ENCODE measurements at regions not wholly inside any gene's neighbourhood (a gene's known extent, or its start where the extent isn't known, plus 50 kb on each side); places are given as distances from the start of the nearest gene placed in this dataset.

DNA sequence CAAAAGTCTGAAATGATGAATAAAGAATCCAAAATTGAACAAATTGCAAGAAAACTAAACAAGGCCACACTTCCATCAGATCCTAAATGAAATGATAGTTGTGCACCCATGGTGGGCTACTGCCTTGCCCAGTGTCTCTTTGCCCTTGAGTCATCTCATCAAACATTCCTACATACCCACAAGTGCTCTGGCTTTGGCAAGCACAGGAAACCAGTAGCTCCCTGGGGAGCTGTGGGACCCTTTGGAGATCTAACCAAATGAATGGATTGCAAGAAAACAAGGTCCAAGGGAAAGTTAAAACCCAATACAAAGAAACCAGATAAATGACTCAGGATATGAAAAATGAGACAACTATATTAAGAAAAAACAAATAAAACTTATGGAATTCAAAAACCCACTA is 129.8 kb upstream of the TMEM229A start:
- TF ChIP-seq CTCF (IDR thresholded peaks at IDR 0.05) (no peak), POLR2A (IDR thresholded peaks at IDR 0.05) (no peak), POLR2AphosphoS5 (IDR thresholded peaks at IDR 0.05) (no peak), EP300 (IDR thresholded peaks at IDR 0.05) (no peak)
